GM12878 (cell line): ENCODE measurements at regions not wholly inside any gene's neighbourhood (a gene's known extent, or its start where the extent isn't known, plus 50 kb on each side); places are given as distances from the start of the nearest gene placed in this dataset.

Source experiments
- ATAC-seq: fragments of 200-7000 bp; cut with Tn5 transposase; 3 replicates; pipeline ENCODE4 v1.9.1; 2020; ENCODE audit warnings: mild to moderate bottlenecking, moderate library complexity
- BruUV-seq: library from RNA; stranded (reverse); fragments of 400-500 nt; replicated peaks from 2 replicates; lab custom pipeline; 2021; lab: Mats Ljungman, UMichigan
- CTCF ChIA-PET: fragments of 300-600 bp; sonication (Branson Sonifier 250); formaldehyde crosslinking; extraction: SDS; loops from one replicate; lab custom pipeline; 2021; ENCODE audit warnings: inconsistent platforms; lab: Yijun Ruan, JAX
- POLR2A ChIA-PET: fragments of 350-600 bp; formaldehyde crosslinking; extraction: SDS; loops from one replicate; lab custom pipeline; 2021; ENCODE audit warnings: inconsistent platforms; lab: Charles Lee
- RAD21 ChIA-PET: fragments of 300-600 bp; sonication (Branson Sonifier 250); formaldehyde crosslinking; loops from one replicate; lab custom pipeline; 2023; ENCODE audit warnings: antibody characterized with exemption; ENCODE audit not compliant: unreplicated experiment; lab: Charles Lee
- SMC1A ChIA-PET: fragments of 300-600 bp; sonication (Branson Sonifier 250); formaldehyde crosslinking; loops from one replicate; lab custom pipeline; 2023; ENCODE audit not compliant: unreplicated experiment, uncharacterized antibody; lab: Charles Lee
- DNase-seq: peaks from one replicate; pipeline ENCODE4 v3.0.0-alpha.2; 2011; ENCODE audit warnings: low read depth, low spot score
- FAIRE-seq: peaks from 3 replicates; lab custom pipeline; 2011; peaks lifted over from hg19 to GRCh38; lab: Jason Lieb, UNC
- H2AFZ ChIP-seq: 2 replicates; pipeline ENCODE4 v1.6.0; 2011; ENCODE audit warnings: low read depth, low read length, control low read depth; ENCODE audit not compliant: control insufficient read depth
- H3K27ac ChIP-seq: 2 replicates; pipeline ENCODE4 v1.5.1; 2011; ENCODE audit warnings: control low read depth; ENCODE audit not compliant: control insufficient read depth, insufficient read depth
- H3K27me3 ChIP-seq, 2 experiments: replicated peaks in 1 of 2; 2 replicates each; pipeline versions ENCODE4 v1.6.0 to v1.6.1; 2011; ENCODE audit warnings: low read length in 1 of 2; ENCODE audit not compliant: control insufficient read depth in 2 of 2, insufficient read depth in 2 of 2
- H3K36me3 ChIP-seq, 2 experiments: 2 replicates each; pipeline ENCODE4 v1.5.1; 2011; ENCODE audit warnings: low read length in 1 of 2; ENCODE audit not compliant: control insufficient read depth in 2 of 2, insufficient read depth in 2 of 2
- H3K4me1 ChIP-seq: 2 replicates; pipeline ENCODE4 v1.6.1; 2011; ENCODE audit warnings: mild to moderate bottlenecking, low read length, moderate library complexity, mixed read lengths; ENCODE audit not compliant: control insufficient read depth, insufficient read depth
- H3K4me2 ChIP-seq: 2 replicates; pipeline ENCODE4 v1.6.0; 2011; ENCODE audit warnings: control low read depth; ENCODE audit not compliant: control insufficient read depth, insufficient read depth
- H3K4me3 ChIP-seq: fragments of 200-600 bp; sonication (generic); 2 replicates; pipeline ENCODE4 v1.5.1; 2016
- H3K79me2 ChIP-seq: 2 replicates; pipeline ENCODE4 v1.6.0; 2011; ENCODE audit warnings: low read length; ENCODE audit not compliant: control insufficient read depth, insufficient read depth
- H3K9ac ChIP-seq: 2 replicates; pipeline ENCODE4 v1.8.0; 2011; ENCODE audit warnings: low read length, control low read depth, mixed read lengths; ENCODE audit not compliant: control insufficient read depth, insufficient read depth
- H3K9me3 ChIP-seq: replicated peaks from 3 replicates; pipeline ENCODE4 v1.5.1; 2011; ENCODE audit warnings: mild to moderate bottlenecking, low read length; ENCODE audit not compliant: control insufficient read depth, insufficient read depth
- H4K20me1 ChIP-seq: 2 replicates; pipeline ENCODE4 v1.6.0; 2011; ENCODE audit not compliant: control insufficient read depth, insufficient read depth
- FOXK2 ChIP-seq: fragments of 450-650 bp; IDR thresholded peaks from 2 replicates; pipeline ENCODE4 v1.6.1; 2017; ENCODE audit warnings: mild to moderate bottlenecking, moderate library complexity
- NFYA ChIP-seq: IDR thresholded peaks from 2 replicates; pipeline ENCODE4 v1.6.1; 2011; ENCODE audit warnings: low read depth, mild to moderate bottlenecking, low read length, improper control_type of control experiment, borderline replicate concordance
- RAD51 ChIP-seq: fragments of 450-650 bp; IDR thresholded peaks from 2 replicates; pipeline ENCODE4 v1.6.1; 2016; ENCODE audit warnings: moderate library complexity, mild to moderate bottlenecking, inconsistent platforms
- YY1 ChIP-seq: IDR thresholded peaks from 2 replicates; pipeline ENCODE4 v1.6.1; 2011; ENCODE audit warnings: low read depth, mild to moderate bottlenecking, low read length
- WGBS: methylation state at CpG from one replicate; pipeline ENCODE4 v1.1.6; 2016; ENCODE audit warnings: low lambda C conversion rate; ENCODE audit not compliant: insufficient replicate concordance, insufficient coverage; ENCODE audit errors: missing lambda C conversion rate; 5-methylcytosine and 5-hydroxymethylcytosine counted together
- in situ Hi-C: fragments of 300-500 bp; cut with MboI; formaldehyde crosslinking; loops from 9 replicates; pipeline ENCODE4 v1.14.3; 2018; ENCODE audit warnings: mixed read lengths
- intact Hi-C: fragments of 100-400 bp; cut with micrococcal nuclease; formaldehyde crosslinking; loops from one replicate; pipeline ENCODE4 v1.14.2; 2022; ENCODE audit not compliant: unreplicated experiment
- TF ChIP-seq, protein P1 (sequence below): fragments of 450-650 bp; IDR thresholded peaks from 2 replicates; pipeline ENCODE4 v1.6.1; 2016; ENCODE audit warnings: mild to moderate bottlenecking
- TF ChIP-seq, protein P2 (sequence below): fragments of 450-650 bp; formaldehyde crosslinking; IDR thresholded peaks from 2 replicates; pipeline ENCODE4 v1.4.0; 2020; ENCODE audit warnings: mild to moderate bottlenecking, moderate library complexity

DNA sequence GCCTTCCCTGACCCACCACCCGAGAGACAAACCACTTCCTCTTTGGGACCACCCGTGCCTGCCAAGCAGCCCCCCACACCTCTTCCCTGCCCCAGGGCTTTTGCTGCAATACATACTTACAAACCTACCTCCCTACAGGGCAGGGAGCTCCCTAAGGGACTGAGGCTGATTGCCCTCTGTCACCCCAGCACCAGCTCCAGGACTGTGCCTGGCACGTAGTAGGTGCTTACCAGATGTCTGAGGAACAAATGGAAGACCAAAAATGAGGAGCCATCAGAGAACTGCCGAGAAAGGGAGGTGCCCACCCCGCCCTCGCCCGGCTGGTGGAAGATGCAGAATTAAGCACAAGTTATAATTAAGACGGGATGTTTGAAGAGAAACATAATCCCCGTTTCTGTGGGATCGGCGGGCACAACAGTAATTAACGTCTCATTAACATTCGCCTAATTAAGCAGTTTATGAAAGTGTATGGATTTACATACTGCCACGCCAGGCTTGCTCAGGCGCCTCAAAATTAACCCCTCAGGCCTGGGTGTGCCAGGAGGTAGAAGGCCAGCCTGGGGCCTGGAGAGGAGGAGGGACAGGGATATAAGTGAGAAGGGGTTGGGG lies 130.1 kb upstream of the LINGO1 start:
- POLR2A ChIA-PET, result no interaction called here
- 32% methylated on average over 15 of the region's 15 CpGs for WGBS
- TF ChIP-seq FOXK2, result no peak
- TF ChIP-seq, protein P1, sequence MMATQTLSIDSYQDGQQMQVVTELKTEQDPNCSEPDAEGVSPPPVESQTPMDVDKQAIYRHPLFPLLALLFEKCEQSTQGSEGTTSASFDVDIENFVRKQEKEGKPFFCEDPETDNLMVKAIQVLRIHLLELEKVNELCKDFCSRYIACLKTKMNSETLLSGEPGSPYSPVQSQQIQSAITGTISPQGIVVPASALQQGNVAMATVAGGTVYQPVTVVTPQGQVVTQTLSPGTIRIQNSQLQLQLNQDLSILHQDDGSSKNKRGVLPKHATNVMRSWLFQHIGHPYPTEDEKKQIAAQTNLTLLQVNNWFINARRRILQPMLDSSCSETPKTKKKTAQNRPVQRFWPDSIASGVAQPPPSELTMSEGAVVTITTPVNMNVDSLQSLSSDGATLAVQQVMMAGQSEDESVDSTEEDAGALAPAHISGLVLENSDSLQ, result no peak
- TF ChIP-seq NFYA, result no peak
- TF ChIP-seq RAD51, result no peak
- no peak for TF ChIP-seq YY1
- TF ChIP-seq, protein P2, sequence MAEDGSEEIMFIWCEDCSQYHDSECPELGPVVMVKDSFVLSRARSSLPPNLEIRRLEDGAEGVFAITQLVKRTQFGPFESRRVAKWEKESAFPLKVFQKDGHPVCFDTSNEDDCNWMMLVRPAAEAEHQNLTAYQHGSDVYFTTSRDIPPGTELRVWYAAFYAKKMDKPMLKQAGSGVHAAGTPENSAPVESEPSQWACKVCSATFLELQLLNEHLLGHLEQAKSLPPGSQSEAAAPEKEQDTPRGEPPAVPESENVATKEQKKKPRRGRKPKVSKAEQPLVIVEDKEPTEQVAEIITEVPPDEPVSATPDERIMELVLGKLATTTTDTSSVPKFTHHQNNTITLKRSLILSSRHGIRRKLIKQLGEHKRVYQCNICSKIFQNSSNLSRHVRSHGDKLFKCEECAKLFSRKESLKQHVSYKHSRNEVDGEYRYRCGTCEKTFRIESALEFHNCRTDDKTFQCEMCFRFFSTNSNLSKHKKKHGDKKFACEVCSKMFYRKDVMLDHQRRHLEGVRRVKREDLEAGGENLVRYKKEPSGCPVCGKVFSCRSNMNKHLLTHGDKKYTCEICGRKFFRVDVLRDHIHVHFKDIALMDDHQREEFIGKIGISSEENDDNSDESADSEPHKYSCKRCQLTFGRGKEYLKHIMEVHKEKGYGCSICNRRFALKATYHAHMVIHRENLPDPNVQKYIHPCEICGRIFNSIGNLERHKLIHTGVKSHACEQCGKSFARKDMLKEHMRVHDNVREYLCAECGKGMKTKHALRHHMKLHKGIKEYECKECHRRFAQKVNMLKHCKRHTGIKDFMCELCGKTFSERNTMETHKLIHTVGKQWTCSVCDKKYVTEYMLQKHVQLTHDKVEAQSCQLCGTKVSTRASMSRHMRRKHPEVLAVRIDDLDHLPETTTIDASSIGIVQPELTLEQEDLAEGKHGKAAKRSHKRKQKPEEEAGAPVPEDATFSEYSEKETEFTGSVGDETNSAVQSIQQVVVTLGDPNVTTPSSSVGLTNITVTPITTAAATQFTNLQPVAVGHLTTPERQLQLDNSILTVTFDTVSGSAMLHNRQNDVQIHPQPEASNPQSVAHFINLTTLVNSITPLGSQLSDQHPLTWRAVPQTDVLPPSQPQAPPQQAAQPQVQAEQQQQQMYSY (CRISPR knock-in tag), result no peak
- TF ChIP-seq, all 136 proteins: peak for 0
- ChIA-PET RAD21 (no interaction called here), SMC1A (no interaction called here), CTCF (no interaction called here)
- no TSS peak for BruUV-seq
- H3K9me3 ChIP-seq, result no peaks in the 10 kb centered on the region
- intact Hi-C loops (no loop called here), in situ Hi-C loops (no loop called here)
- H3K27me3 ChIP-seq, result peaks cover 0 to 3% of the 10 kb centered on the region in 2 experiments; a peak in 2 of 4 replicates
- H3K36me3 ChIP-seq, result no peaks in the 10 kb centered on the region
- no peaks in the 10 kb centered on the region for H4K20me1 ChIP-seq
- no peak overlapping the region for H3K27ac ChIP-seq
- H3K4me1 ChIP-seq, result no peaks in the 10 kb centered on the region
- FAIRE-seq (no peak), DNase-seq (no peak), ATAC-seq (no peak)
- no peak overlapping the region for H3K9ac ChIP-seq
- H3K4me2 ChIP-seq, result no peak overlapping the region
- H3K79me2 ChIP-seq, result no peaks in the 10 kb centered on the region
- H3K4me3 ChIP-seq, result no peak overlapping the region
- no peak overlapping the region for H2AFZ ChIP-seq
